ENCODE measurements at regions not wholly inside any gene's neighbourhood (a gene's known extent, or its start where the extent isn't known, plus 50 kb on each side); places are given as distances from the start of the nearest gene placed in this dataset.

GRCh38 chr6:141303907-141304306 lies 828.8 kb upstream of the GJE1 start:
- Histone ChIP-seq H4K20me1 (ENCODE audit: insufficient read depth, low read length) (no peaks in the 10 kb centered on the region), H2AFZ (ENCODE audit: low read length) (no peak overlapping the region), H3K4me1 (ENCODE audit: insufficient read depth, low read length) (no peaks in the 10 kb centered on the region), H3K27ac (ENCODE audit: low read depth, low read length) (no peak overlapping the region), H3K4me3 (ENCODE audit: insufficient read depth, low read length) (no peak overlapping the region), H3K9me3 (ENCODE audit: low read depth, low read length) (no peaks in the 10 kb centered on the region), H3K4me2 (ENCODE audit: insufficient read depth, low read length) (no peak overlapping the region), H3K27me3 (ENCODE audit: insufficient read depth, low read length) (no peaks in the 10 kb centered on the region), H3K79me2 (ENCODE audit: insufficient read depth, low read length) (no peaks in the 10 kb centered on the region), H3K36me3 (ENCODE audit: insufficient read depth, low read length) (no peaks in the 10 kb centered on the region)
- TF ChIP-seq CTCF (IDR thresholded peaks at IDR 0.05; ENCODE audit: extremely low read depth, low read depth, low read length), result no peak
- DNase-seq (ENCODE audit: insufficient read length, low spot score, missing footprints), result no peak

- no peak overlapping the region for H3K4me2 ChIP-seq (ENCODE audit: insufficient read depth, low read length)
- H2AFZ ChIP-seq (ENCODE audit: low read length), result no peak overlapping the region
- no peaks in the 10 kb centered on the region for H3K27me3 ChIP-seq (ENCODE audit: insufficient read depth, low read length)
- no peak for TF ChIP-seq CTCF (IDR thresholded peaks at IDR 0.05; ENCODE audit: extremely low read depth, low read depth, low read length)
- no peaks in the 10 kb centered on the region for H3K79me2 ChIP-seq (ENCODE audit: insufficient read depth, low read length)
- DNase-seq (ENCODE audit: insufficient read length, low spot score, missing footprints), result no peak
- no peak overlapping the region for H3K4me3 ChIP-seq (ENCODE audit: insufficient read depth, low read length)
- H3K9me3 ChIP-seq (ENCODE audit: low read depth, low read length), result no peaks in the 10 kb centered on the region
- H3K4me1 ChIP-seq (ENCODE audit: insufficient read depth, low read length), result no peaks in the 10 kb centered on the region
- no peaks in the 10 kb centered on the region for H4K20me1 ChIP-seq (ENCODE audit: insufficient read depth, low read length)
- H3K27ac ChIP-seq (ENCODE audit: low read depth, low read length), result no peak overlapping the region
- no peaks in the 10 kb centered on the region for H3K36me3 ChIP-seq (ENCODE audit: insufficient read depth, low read length)
These were observed 830.9 kb upstream of the GJE1 start for GRCh38 chr6:141301779-141302178.

GRCh38 chr6:141290941-141291721 lies 841.6 kb upstream of the GJE1 start:
- Histone ChIP-seq H3K27me3 (ENCODE audit: insufficient read depth, low read length) (no peaks in the 10 kb centered on the region), H3K36me3 (ENCODE audit: insufficient read depth, low read length) (no peaks in the 10 kb centered on the region), H3K4me2 (ENCODE audit: insufficient read depth, low read length) (peak overlapping the region; percentile 20), H3K27ac (ENCODE audit: low read depth, low read length) (no peak overlapping the region), H3K4me3 (ENCODE audit: insufficient read depth, low read length) (no peak overlapping the region), H3K79me2 (ENCODE audit: insufficient read depth, low read length) (no peaks in the 10 kb centered on the region), H3K9me3 (ENCODE audit: low read depth, low read length) (no peaks in the 10 kb centered on the region), H2AFZ (ENCODE audit: low read length) (peak overlapping the region; percentile 72), H4K20me1 (ENCODE audit: insufficient read depth, low read length) (no peaks in the 10 kb centered on the region), H3K4me1 (ENCODE audit: insufficient read depth, low read length) (no peaks in the 10 kb centered on the region)
- no peak for DNase-seq (ENCODE audit: insufficient read length, low spot score, missing footprints)
- no peak for TF ChIP-seq CTCF (IDR thresholded peaks at IDR 0.05; ENCODE audit: extremely low read depth, low read depth, low read length)

GRCh38 chr6:141288947-141289346 lies 843.8 kb upstream of the GJE1 start:
- H3K27me3 ChIP-seq (ENCODE audit: insufficient read depth, low read length), result no peaks in the 10 kb centered on the region
- no peak for TF ChIP-seq CTCF (IDR thresholded peaks at IDR 0.05; ENCODE audit: extremely low read depth, low read depth, low read length)
- H3K9me3 ChIP-seq (ENCODE audit: low read depth, low read length), result no peaks in the 10 kb centered on the region
- no peak overlapping the region for H3K4me3 ChIP-seq (ENCODE audit: insufficient read depth, low read length)
- no peak overlapping the region for H2AFZ ChIP-seq (ENCODE audit: low read length)
- H3K4me2 ChIP-seq (ENCODE audit: insufficient read depth, low read length), result no peak overlapping the region
- no peaks in the 10 kb centered on the region for H3K4me1 ChIP-seq (ENCODE audit: insufficient read depth, low read length)
- DNase-seq (ENCODE audit: insufficient read length, low spot score, missing footprints), result no peak
- H3K27ac ChIP-seq (ENCODE audit: low read depth, low read length), result no peak overlapping the region
- no peaks in the 10 kb centered on the region for H4K20me1 ChIP-seq (ENCODE audit: insufficient read depth, low read length)
- H3K36me3 ChIP-seq (ENCODE audit: insufficient read depth, low read length), result no peaks in the 10 kb centered on the region
- H3K79me2 ChIP-seq (ENCODE audit: insufficient read depth, low read length), result no peaks in the 10 kb centered on the region
